ENCODE measurements at regions not wholly inside any gene's neighbourhood (a gene's known extent, or its start where the extent isn't known, plus 50 kb on each side); places are given as distances from the start of the nearest gene placed in this dataset.

DNA sequence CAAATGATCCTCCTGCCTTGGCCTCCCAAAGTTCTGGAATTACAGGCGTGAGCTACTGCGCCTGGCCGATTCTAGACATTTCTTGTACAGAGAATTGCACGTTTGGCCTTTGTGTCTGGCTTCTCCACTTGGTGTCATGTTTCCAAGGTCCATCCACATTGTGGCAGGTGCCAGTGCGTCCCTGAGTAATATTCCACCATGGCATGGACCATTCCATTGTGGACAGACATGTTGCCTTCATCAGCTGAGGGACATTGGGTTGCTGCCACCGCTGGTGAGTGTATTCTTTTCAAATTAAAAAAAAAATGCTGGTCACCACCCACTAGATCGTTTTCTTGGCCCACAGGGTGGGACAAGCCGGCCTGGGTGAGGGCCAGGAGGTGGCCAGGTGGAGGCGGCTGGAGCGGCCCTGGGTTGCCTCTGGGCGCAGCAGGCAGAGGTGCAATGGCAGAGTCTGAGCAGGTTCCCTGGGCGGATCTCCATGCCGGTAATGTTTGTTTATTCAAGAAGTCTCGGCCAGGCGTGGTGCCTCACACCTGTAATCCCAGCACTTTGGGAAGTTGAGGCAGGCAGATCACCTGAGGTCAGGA is 274.1 kb downstream of the SEC14L1 start:
- Histone ChIP-seq H3K27me3 (ENCODE audit: control insufficient read depth in 2 of 2, insufficient read depth in 2 of 2, low read length in 2 of 2) (no peaks in the 10 kb centered on the region), H3K27ac (ENCODE audit: extremely low read depth, low read depth, low read length) (no peak overlapping the region), H3K4me1 (replicated peaks in 1 of 2; ENCODE audit: control insufficient read depth in 2 of 2, insufficient read depth in 2 of 2, low read length in 2 of 2) (peaks cover 11 to 27% of the 10 kb centered on the region in 2 experiments; a peak in 4 of 5 replicates), H2AFZ (ENCODE audit: low read depth, low read length) (no peak overlapping the region), H3K4me3 (no peak overlapping the region), H3K79me2 (ENCODE audit: control insufficient read depth, insufficient read depth, low read length) (peaks cover 19% of the 10 kb centered on the region), H3K9me3 (replicated peaks; ENCODE audit: control insufficient read depth, insufficient read depth, low read depth, low read length) (no peaks in the 10 kb centered on the region), H3K4me2 (ENCODE audit: insufficient read depth, low read length) (no peak overlapping the region), H3K9ac (ENCODE audit: insufficient read depth in 1 of 2, low read depth in 2 of 2, low read length in 2 of 2) (peak overlapping the region in 1 of 2 experiments; percentile 71; a peak in 1 of 4 replicates), H4K20me1 (replicated peaks; ENCODE audit: control insufficient read depth, insufficient read depth, low read length) (peaks cover 27% of the 10 kb centered on the region), H3K36me3 (ENCODE audit: control insufficient read depth, insufficient read depth, low read length) (peaks cover 9% of the 10 kb centered on the region; the same call in 1 of the 3 replicates), H3K9me1 (ENCODE audit: control insufficient read depth, insufficient read depth, low read length) (no peaks in the 10 kb centered on the region)
- BruUV-seq (replicated peaks) = no TSS peak
- ATAC-seq (no peak), FAIRE-seq (no peak), DNase-seq (ENCODE audit: extremely low read depth in 1 of 4, low spot score in 3 of 4) (no peak)
- ChIA-PET POLR2A (interaction anchor here (0.8 kb wide), 1 partner anchor 13 kb away, joined by 4 read pairs; no protein-coding TSS in a partner anchor), CTCF (ENCODE audit: low intra/inter-chr PET ratio) (no interaction called here)
- intact Hi-C loops (cut with micrococcal nuclease) (no loop called here), in situ Hi-C loops (cut with MboI) (no loop called here)
- 87% methylated on average over 13 of the region's 15 CpGs for WGBS (ENCODE audit: insufficient coverage, low coverage, missing lambda C conversion rate)
- TF ChIP-seq KDM2B (CRISPR knock-in tag; IDR thresholded peaks at IDR 0.05) = no peak
- no peak for TF ChIP-seq ESRRB (CRISPR knock-in tag; IDR thresholded peaks at IDR 0.05; ENCODE audit: borderline replicate concordance)
- no peak for TF ChIP-seq XRCC4 (IDR thresholded peaks at IDR 0.05; ENCODE audit: extremely low read depth, insufficient read depth, insufficient read length)
- TF ChIP-seq MAZ (CRISPR knock-in tag; conservative IDR thresholded peaks at IDR 0.05 in 1 of 2, IDR thresholded peaks at IDR 0.05 in 1 of 2) = no peak
- TF ChIP-seq ETV1 (tag; conservative IDR thresholded peaks at IDR 0.05; ENCODE audit: low read depth) = no peak
- TF ChIP-seq SRSF9 (IDR thresholded peaks at IDR 0.05; ENCODE audit: borderline replicate concordance, low read depth, low read length) = no peak
- no peak for TF ChIP-seq FOXP1 (CRISPR knock-in tag; IDR thresholded peaks at IDR 0.05)
- TF ChIP-seq, protein P1, sequence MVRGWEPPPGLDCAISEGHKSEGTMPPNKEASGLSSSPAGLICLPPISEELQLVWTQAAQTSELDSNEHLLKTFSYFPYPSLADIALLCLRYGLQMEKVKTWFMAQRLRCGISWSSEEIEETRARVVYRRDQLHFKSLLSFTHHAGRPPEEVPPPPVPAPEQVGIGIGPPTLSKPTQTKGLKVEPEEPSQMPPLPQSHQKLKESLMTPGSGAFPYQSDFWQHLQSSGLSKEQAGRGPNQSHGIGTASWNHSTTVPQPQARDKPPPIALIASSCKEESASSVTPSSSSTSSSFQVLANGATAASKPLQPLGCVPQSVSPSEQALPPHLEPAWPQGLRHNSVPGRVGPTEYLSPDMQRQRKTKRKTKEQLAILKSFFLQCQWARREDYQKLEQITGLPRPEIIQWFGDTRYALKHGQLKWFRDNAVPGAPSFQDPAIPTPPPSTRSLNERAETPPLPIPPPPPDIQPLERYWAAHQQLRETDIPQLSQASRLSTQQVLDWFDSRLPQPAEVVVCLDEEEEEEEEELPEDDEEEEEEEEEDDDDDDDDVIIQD (CRISPR knock-in tag; IDR thresholded peaks at IDR 0.05) = no peak
- no peak for TF ChIP-seq NONO (IDR thresholded peaks at IDR 0.05; ENCODE audit: low read depth in 2 of 2, low read length in 1 of 2)
- TF ChIP-seq HMG20B (CRISPR knock-in tag; IDR thresholded peaks at IDR 0.05) = no peak
- TF ChIP-seq SMARCA4 (IDR thresholded peaks at IDR 0.05) = no peak
- TF ChIP-seq NCOA1 (IDR thresholded peaks at IDR 0.05; ENCODE audit: low read depth) = no peak
- TF ChIP-seq, protein P2, sequence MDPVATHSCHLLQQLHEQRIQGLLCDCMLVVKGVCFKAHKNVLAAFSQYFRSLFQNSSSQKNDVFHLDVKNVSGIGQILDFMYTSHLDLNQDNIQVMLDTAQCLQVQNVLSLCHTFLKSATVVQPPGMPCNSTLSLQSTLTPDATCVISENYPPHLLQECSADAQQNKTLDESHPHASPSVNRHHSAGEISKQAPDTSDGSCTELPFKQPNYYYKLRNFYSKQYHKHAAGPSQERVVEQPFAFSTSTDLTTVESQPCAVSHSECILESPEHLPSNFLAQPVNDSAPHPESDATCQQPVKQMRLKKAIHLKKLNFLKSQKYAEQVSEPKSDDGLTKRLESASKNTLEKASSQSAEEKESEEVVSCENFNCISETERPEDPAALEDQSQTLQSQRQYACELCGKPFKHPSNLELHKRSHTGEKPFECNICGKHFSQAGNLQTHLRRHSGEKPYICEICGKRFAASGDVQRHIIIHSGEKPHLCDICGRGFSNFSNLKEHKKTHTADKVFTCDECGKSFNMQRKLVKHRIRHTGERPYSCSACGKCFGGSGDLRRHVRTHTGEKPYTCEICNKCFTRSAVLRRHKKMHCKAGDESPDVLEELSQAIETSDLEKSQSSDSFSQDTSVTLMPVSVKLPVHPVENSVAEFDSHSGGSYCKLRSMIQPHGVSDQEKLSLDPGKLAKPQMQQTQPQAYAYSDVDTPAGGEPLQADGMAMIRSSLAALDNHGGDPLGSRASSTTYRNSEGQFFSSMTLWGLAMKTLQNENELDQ (CRISPR knock-in tag; IDR thresholded peaks at IDR 0.05; ENCODE audit: borderline replicate concordance) = no peak
